Muscle layer of colon (tissue), 2 donors: ENCODE measurements at regions not wholly inside any gene's neighbourhood (a gene's known extent, or its start where the extent isn't known, plus 50 kb on each side); places are given as distances from the start of the nearest gene placed in this dataset.
"Not testable (repeated sequence)": the region's sequence is repeated elsewhere in the genome, so short reads cannot be mapped to it uniquely, and the experiment has no call there.

Experiments
- H3K27ac ChIP-seq: one replicate; pipeline ENCODE4 v1.7.0; 2013; ENCODE audit warnings: low read depth, mild to moderate bottlenecking, low read length, moderate library complexity
- H3K27me3 ChIP-seq, 2 donors: one replicate each; pipeline ENCODE4 v1.7.0; 2013; ENCODE audit warnings: low read length in 2 of 2, mild to moderate bottlenecking in 2 of 2; ENCODE audit not compliant: insufficient read depth in 2 of 2, control insufficient read depth in 1 of 2
- H3K36me3 ChIP-seq: one replicate; pipeline ENCODE4 v1.7.0; 2013; ENCODE audit warnings: mild to moderate bottlenecking, low read length; ENCODE audit not compliant: insufficient read depth
- H3K4me1 ChIP-seq: one replicate; pipeline ENCODE4 v1.7.0; 2013; ENCODE audit warnings: mild to moderate bottlenecking, low read length; ENCODE audit not compliant: insufficient read depth
- H3K4me3 ChIP-seq, 2 donors: one replicate each; pipeline ENCODE4 v1.7.0; 2013; ENCODE audit warnings: low read length in 2 of 2, low read depth in 1 of 2, mild to moderate bottlenecking in 1 of 2, moderate library complexity in 1 of 2
- H3K9ac ChIP-seq: one replicate; pipeline ENCODE4 v1.7.0; 2013; ENCODE audit warnings: low read length
- H3K9me3 ChIP-seq: one replicate; pipeline ENCODE4 v1.7.0; 2013; ENCODE audit warnings: mild to moderate bottlenecking, low read length
- donor health status: abdominal sarcoma.
- donor health status: Adenocarcinoma of cecum.

GRCh38 chr20:57986666-57987065, 241.8 kb downstream of the ANKRD60 start:
- H3K4me3 ChIP-seq: no peak overlapping the region
- no peak overlapping the region for H3K9ac ChIP-seq
- no peaks in the 10 kb centered on the region for H3K36me3 ChIP-seq
- H3K9me3 ChIP-seq: no peaks in the 10 kb centered on the region
- no peaks in the 10 kb centered on the region for H3K4me1 ChIP-seq
- H3K27ac ChIP-seq: no peak overlapping the region
- no peaks in the 10 kb centered on the region for H3K27me3 ChIP-seq

GRCh38 chr20:57985278-57985677, 243.2 kb downstream of the ANKRD60 start:
- Histone ChIP-seq H3K9me3 (no peaks in the 10 kb centered on the region), H3K9ac (no peak overlapping the region), H3K36me3 (no peaks in the 10 kb centered on the region), H3K27me3 (no peaks in the 10 kb centered on the region), H3K27ac (no peak overlapping the region), H3K4me3 (no peak overlapping the region), H3K4me1 (no peaks in the 10 kb centered on the region)

GRCh38 chr20:57983082-57983481, 245.4 kb downstream of the ANKRD60 start:
- no peak overlapping the region for H3K27ac ChIP-seq
- H3K4me1 ChIP-seq: no peaks in the 10 kb centered on the region
- H3K27me3 ChIP-seq: no peaks in the 10 kb centered on the region
- H3K4me3 ChIP-seq: no peak overlapping the region
- H3K36me3 ChIP-seq: no peaks in the 10 kb centered on the region
- no peak overlapping the region for H3K9ac ChIP-seq
- no peaks in the 10 kb centered on the region for H3K9me3 ChIP-seq

- no peak overlapping the region for H3K9ac ChIP-seq
- H3K9me3 ChIP-seq: no peaks in the 10 kb centered on the region
- no peak overlapping the region for H3K4me3 ChIP-seq
- no peaks in the 10 kb centered on the region for H3K27me3 ChIP-seq
- no peaks in the 10 kb centered on the region for H3K36me3 ChIP-seq
- no peak overlapping the region for H3K27ac ChIP-seq
- peaks cover 4% of the 10 kb centered on the region for H3K4me1 ChIP-seq
These were observed 247.9 kb downstream of the ANKRD60 start for GRCh38 chr20:57980506-57980905.

GRCh38 chr20:57977569-57977968, 250.9 kb downstream of the ANKRD60 start:
- H3K9me3 ChIP-seq: no peaks in the 10 kb centered on the region
- no peaks in the 10 kb centered on the region for H3K36me3 ChIP-seq
- H3K27me3 ChIP-seq: no peaks in the 10 kb centered on the region
- H3K27ac ChIP-seq: no peak overlapping the region
- H3K4me3 ChIP-seq: no peak overlapping the region
- H3K9ac ChIP-seq: no peak overlapping the region
- peaks cover 4% of the 10 kb centered on the region for H3K4me1 ChIP-seq

GRCh38 chr20:57977141-57977540, 251.3 kb downstream of the ANKRD60 start:
- Histone ChIP-seq H3K4me1 (peaks cover 4% of the 10 kb centered on the region), H3K9me3 (no peaks in the 10 kb centered on the region), H3K4me3 (no peak overlapping the region), H3K36me3 (no peaks in the 10 kb centered on the region), H3K27ac (no peak overlapping the region), H3K27me3 (no peaks in the 10 kb centered on the region), H3K9ac (no peak overlapping the region)

GRCh38 chr20:57974863-57975262, 253.6 kb downstream of the ANKRD60 start:
- no peak overlapping the region for H3K4me3 ChIP-seq
- H3K36me3 ChIP-seq: no peaks in the 10 kb centered on the region
- H3K27ac ChIP-seq: no peak overlapping the region
- H3K4me1 ChIP-seq: peaks cover 4% of the 10 kb centered on the region
- no peak overlapping the region for H3K9ac ChIP-seq
- H3K9me3 ChIP-seq: no peaks in the 10 kb centered on the region
- no peaks in the 10 kb centered on the region for H3K27me3 ChIP-seq

GRCh38 chr20:57973886-57974285, 254.6 kb downstream of the ANKRD60 start:
- H3K9ac ChIP-seq: no peak overlapping the region
- no peak overlapping the region for H3K4me3 ChIP-seq
- no peaks in the 10 kb centered on the region for H3K9me3 ChIP-seq
- peaks cover 4% of the 10 kb centered on the region for H3K4me1 ChIP-seq
- no peak overlapping the region for H3K27ac ChIP-seq
- no peaks in the 10 kb centered on the region for H3K27me3 ChIP-seq
- no peaks in the 10 kb centered on the region for H3K36me3 ChIP-seq

- not testable (repeated sequence) for H3K9me3 ChIP-seq, H3K4me1 ChIP-seq, H3K27ac ChIP-seq, H3K9ac ChIP-seq, H3K36me3 ChIP-seq, H3K4me3 ChIP-seq, H3K27me3 ChIP-seq
These were observed 256.9 kb downstream of the ANKRD60 start for GRCh38 chr20:57971583-57971982.

- Histone ChIP-seq H3K27ac (no peak overlapping the region), H3K4me3 (no peak overlapping the region), H3K9ac (no peak overlapping the region), H3K36me3 (no peaks in the 10 kb centered on the region), H3K27me3 (no peaks in the 10 kb centered on the region), H3K9me3 (no peaks in the 10 kb centered on the region), H3K4me1 (no peaks in the 10 kb centered on the region)
These were observed 257.6 kb downstream of the ANKRD60 start for GRCh38 chr20:57970856-57971255.

GRCh38 chr20:57970116-57970515, 258.3 kb downstream of the ANKRD60 start:
- no peaks in the 10 kb centered on the region for H3K4me1 ChIP-seq
- H3K27me3 ChIP-seq: no peaks in the 10 kb centered on the region
- H3K9ac ChIP-seq: no peak overlapping the region
- no peak overlapping the region for H3K4me3 ChIP-seq
- no peak overlapping the region for H3K27ac ChIP-seq
- no peaks in the 10 kb centered on the region for H3K9me3 ChIP-seq
- H3K36me3 ChIP-seq: no peaks in the 10 kb centered on the region

- H3K27me3 ChIP-seq: no peaks in the 10 kb centered on the region
- no peaks in the 10 kb centered on the region for H3K36me3 ChIP-seq
- no peaks in the 10 kb centered on the region for H3K9me3 ChIP-seq
- no peak overlapping the region for H3K4me3 ChIP-seq
- no peak overlapping the region for H3K27ac ChIP-seq
- H3K9ac ChIP-seq: no peak overlapping the region
- H3K4me1 ChIP-seq: no peaks in the 10 kb centered on the region
These were observed 258.3 kb upstream of the PMEPA1 start for GRCh38 chr20:57968120-57968519.
